Activated CD8-positive, alpha-beta memory T cell treated with anti-CD3 and anti-CD28 coated beads, Interleukin-2, amount 50 U/mL, for 1 hour (primary cell): ENCODE measurements at regions not wholly inside any gene's neighbourhood (a gene's known extent, or its start where the extent isn't known, plus 50 kb on each side); places are given as distances from the start of the nearest gene placed in this dataset.
"Not testable (repeated sequence)": the region's sequence is repeated elsewhere in the genome, so short reads cannot be mapped to it uniquely, and the experiment has no call there.

Experiments used
- DNase-seq: peaks from one replicate; pipeline ENCODE4 v3.0.0-alpha.2; 2020; ENCODE audit errors: extremely low read depth

DNA sequence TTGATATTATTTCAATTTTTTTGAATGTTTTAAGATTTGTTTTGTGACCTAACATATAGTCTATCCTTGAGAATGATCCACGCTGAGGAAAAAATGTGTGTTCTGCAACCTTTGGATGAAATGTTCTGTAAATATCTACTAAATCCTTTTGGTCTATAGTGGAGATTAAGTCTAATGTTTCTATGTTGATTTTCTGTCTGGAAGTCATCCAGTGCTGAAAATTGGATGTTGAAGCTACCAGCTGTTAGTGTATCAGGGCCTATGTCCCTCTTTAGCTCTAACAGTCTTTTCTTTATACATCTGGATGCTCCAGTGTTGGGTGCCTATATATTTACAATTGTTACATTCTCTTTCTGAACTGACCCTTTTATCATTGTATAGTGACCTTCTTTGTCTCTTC lies 422.3 kb downstream of the TMEM232 start:
- no peak for DNase-seq

DNA sequence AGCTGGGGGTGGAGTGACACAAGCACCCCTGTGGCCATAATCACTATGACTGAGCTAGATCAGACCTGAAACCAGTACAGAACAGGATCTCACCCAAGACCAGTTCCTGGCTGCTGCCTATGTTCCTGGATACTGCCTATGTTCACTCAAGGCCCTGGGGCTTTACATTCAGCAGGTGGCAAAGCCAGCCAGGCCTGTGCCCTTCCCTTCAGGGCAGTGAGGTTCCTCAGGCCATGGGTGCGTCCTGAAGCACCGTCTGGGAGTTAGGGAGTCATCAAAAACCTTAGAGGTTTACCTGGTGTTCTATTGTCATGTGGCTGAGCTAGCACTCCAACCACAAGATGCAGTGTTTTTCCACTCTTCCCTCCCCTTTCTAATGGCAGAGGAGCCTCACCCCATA lies 419.8 kb downstream of the TMEM232 start:
- no peak for DNase-seq

DNA sequence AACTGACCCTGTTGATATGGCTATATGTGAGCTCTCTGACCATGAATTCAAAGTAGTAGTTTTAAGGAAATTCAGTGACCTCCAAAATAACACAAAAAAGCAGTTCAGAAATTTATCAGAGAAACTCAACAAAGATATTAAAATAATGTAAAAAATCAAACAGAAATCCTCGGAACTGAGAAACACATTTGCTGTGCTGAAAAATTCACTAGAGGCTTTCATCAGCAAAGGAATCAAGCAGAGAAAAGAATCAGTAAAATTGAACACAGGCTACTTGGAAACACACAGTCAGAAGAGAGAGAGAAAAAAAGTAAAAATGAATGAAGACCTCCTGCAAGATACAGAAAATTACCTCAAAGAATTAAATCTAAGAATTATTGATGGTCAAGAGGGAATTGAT lies 417.2 kb downstream of the TMEM232 start:
- DNase-seq, result no peak

DNA sequence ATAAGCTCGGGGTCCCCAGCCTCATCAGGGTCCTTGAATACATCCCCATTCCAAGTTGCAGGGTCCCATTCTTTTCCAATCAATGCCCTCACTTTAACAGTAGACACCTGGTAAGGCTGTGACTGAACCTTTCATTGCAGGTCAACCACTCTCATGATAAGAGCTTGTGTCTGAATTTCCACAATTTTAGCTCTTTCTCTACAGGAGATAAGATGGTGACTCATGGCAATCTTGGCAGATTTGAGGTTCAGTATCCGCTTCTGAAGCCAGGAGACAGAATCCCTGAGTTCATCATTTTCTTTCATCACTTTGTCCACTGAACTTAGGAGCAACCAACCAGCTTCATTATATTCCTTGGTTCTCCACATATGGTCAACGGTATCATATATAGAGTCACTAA lies 409.9 kb downstream of the TMEM232 start:
- not testable (repeated sequence) for DNase-seq

DNA sequence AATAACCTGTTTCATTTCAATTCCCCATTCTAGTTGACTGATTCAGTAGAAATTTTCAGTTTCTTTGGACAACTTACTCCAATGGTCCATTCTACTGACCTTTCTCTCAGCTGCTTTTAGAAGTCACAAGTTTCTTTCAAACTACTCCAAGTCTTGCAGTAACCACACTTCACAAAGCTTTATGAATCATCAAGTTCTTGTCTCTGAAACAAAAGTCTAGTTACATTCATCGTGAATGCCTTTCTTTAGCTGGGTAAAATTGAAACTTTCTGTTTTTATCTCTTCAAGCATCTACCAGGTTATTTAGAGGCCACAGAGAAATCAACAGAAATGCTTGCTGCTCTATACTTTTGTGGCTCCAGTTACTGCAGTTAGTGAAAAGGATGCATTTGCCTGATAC lies 405.4 kb downstream of the TMEM232 start:
- DNase-seq, result no peak

DNA sequence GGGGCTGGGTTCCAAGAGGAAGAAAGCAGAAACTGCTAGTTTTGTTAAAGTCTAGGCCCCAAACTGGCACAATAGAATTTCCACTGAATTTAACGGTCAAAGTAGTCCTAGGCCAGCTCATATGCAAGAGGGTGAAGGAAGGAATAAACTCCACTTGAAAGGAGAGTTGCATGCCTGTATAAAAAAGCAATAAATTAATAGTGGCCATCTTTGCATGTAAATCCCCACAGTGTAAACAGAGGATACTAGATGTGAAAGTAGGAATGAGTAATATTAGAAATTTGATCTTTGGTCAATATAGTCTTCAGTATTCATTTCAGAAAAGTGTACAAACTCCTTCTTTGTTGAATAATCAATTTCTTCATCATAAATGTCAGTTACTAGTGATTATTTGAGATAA lies 403.1 kb downstream of the TMEM232 start:
- no peak for DNase-seq

DNA sequence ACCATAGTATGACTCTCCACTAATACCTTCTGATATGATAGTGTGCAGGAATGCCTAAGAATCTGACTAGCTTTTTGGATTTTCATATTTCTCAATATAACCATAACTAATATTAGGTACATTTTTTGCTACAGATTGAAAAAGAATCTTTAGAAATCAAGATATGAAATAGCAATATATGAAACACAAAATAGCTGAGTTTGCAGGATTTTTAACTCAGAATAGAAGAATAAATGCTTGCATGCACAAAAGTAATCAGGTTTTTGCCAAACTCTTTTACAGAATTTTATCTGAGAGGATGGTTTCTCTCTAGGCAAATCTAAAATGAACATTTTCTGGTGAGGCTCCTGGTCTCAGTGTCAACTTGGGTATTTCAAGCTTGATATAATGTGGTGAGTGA lies 402.6 kb downstream of the TMEM232 start:
- DNase-seq, result no peak

DNA sequence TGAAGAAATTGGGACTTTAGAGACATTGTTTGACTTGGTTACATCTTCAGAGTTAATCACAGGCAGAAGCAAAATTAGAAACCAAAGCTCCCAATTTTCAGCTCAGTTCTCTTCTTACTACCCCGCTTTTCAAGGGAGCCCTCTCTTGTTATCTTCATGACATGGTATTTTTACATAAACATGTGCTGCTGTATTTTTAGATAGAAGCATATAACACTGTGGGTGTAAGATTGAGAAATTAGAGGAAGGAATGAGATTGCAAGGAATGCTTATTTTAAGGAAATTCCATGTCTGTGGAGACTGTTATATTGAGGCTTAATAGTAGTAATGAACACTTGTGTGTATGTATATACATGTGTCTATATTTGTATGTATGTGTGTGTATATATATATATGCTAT lies 401.6 kb downstream of the TMEM232 start:
- no peak for DNase-seq

DNA sequence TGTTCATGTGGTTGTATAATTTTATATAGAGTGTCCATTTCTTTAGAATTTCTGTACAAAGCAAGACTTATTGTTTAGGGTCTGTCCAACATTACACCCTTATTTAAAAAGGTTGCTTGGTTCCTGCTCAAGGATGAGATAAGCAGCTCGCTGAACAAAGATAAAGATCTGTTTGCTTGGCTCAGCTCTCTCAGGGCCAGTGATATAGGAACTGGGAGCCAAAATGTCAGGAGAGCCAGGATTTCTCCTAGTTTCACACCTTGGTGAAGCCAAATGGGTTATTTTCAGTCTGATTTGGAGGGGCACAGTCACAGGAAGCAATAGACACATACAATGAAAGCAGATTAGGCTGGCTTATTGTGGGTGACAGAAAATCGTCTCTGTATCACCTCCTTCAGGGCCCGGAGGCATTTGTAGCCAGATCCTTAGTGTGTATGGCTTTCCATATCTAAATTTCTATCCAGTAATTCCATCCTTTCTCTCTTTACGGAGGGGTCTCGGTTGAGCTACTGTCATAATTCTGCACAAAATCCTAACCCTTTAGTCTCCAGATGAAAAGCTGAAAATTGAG lies 396.4 kb downstream of the TMEM232 start:
- DNase-seq, result no peak

DNA sequence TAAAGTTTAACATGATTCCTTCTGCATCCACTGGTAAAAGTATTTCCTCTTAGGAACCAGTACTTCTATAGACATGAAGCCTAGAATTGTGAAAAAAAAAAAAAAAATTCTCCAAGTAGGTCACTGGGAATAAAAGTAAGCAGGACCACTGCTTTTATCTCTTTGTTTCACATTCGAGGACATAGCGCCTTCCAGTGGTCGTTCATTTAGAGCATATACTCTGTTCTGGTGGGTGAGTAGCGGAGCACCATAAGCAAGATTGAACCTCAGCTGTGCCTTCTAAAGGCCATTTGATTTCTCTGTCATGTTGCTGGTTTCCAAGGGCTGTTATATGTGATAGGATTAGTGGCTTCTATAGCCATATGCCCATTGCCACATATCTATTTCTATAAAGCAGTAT lies 393.1 kb downstream of the TMEM232 start:
- no peak for DNase-seq

DNA sequence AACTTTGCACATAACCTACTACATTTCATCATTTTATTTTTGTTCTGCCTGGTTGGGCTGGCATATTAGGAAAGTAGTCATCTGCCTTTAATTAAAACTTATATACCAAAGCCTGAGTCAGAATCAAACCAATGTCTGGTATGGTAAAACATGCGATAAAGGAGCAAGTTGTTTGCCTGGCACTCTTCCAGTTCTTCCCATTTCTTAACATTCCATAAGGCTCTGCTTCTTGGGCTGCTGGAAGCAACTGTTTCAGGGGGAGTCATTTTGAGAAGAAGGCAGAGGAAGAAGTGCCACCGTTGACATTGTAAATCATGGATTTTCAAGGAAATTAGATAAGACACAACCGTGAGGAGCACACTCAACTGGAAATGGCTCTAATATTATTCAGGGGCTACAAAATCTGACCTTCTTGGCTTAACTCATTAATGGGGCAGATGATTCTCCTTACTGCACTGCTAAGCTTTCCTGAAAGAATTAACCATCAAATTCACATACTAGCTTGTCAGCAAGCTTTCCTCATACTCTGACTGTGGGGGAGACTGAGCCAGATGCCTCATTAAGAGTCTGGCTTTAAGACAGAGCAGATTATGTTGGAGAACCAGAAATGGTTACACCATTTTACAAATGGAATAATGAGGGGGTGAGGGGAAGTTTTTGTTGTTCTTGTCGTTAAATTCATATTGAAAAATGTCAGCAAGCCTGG lies 391.0 kb downstream of the TMEM232 start:
- DNase-seq, result no peak

DNA sequence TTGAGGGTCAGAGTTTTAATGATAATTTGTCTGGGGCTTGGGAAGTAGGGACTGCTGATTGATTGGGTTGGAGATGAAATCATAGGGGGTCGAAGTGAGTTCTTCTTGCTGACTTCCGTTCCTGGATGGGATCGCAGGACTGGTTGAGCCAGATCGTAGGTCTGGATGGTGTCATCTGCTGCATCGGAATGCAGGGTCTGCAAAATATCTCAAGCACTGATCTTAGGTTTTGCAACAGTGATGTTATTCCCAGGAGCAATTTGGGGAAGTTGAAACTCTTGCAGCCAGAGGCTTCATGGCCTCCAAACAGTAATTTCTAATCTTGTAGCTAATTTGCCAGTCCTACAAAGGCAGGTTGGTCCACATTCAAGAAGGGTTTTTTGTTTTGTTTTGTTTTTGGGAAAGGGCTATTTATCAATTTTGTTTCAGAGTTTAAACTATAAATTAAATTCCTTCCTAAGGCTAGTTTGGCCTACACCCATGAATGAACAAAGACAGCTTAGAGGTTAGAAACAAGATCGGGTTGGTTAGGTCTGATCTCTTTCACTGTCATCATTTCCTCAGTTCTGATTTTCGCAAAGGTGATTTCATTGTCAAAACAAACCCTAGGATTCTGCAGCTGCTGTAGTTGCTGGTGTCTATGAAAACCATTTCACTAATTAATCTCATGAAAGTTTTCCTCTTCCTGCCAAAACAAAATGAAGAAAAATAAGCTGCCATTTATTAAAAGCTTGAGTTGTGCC lies 388.0 kb downstream of the TMEM232 start:
- DNase-seq, result no peak

DNA sequence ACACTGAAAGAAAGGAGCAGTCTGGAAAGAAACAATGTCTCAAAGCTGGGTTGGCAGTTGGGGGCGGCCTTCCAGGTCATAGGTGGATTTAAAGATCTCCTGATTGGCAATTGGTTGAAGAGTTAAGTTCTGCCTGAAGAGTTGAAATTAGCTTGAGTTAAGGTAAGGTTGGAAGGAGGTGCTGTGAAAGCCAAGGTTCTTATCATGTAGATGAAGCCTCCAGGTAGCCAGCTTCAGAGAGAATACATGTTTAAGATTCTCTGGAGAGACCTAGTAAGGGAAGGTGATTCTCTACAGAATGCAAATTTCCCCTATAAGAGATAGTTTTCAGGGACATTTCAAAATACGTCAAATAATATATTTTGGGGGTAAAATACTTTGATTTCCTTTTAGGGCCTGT lies 387.1 kb downstream of the TMEM232 start:
- DNase-seq, result no peak

DNA sequence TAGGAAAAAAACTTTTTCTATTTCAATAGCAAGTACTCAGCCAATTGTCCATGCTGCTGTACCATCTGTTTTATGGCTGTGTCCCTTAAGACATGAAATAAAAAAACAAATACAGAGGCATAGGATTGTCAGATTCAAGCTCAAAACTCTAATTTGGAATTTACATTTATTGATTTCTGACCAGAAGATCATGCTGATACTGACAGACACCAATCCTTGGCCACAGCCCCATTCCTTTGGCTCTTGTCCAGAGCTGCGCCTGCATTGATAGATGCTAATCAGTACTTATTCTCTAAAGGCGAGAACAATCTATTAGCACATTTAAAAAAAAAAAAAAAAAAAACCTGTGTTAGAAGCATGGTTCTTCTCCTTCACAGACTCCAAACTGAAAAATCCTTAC lies 384.6 kb downstream of the TMEM232 start:
- DNase-seq, result no peak

DNA sequence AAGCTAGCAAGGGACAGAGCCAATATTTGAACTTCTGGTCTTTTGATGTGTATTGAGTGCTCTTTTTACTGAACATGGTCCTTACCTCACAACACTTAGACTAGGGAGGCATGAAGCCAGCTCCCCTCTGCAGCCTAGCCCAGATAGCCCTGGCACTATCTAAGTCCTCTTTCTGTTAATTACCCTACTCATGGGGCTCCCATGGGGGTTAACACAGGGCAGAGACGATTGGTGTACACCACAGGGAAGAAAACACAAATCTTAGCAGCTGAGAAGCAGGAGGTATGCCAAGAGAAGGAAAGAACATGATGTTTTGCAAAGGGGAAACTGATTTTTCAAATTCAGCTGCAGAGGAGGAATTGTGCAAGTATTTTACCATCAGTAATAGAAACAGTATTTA lies 383.8 kb downstream of the TMEM232 start:
- DNase-seq, result no peak

DNA sequence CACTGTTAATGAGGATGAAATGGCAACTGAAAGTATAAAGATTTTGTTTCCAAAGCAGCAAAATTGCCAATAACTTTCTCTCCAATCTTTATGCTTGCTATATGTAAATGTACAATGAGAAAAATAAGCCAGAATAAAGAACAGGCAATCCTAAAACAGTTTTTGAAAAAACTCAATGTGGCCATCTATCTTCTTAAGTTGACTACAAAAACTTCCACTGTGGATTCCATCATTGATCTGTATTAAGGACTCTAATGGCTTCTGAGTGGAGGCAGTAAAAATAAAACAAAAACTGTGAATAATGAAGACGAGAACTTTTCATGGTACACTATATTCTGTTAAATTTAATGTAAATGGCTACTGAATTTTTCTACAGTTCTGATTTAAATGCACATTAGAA lies 382.9 kb downstream of the TMEM232 start:
- no peak for DNase-seq

DNA sequence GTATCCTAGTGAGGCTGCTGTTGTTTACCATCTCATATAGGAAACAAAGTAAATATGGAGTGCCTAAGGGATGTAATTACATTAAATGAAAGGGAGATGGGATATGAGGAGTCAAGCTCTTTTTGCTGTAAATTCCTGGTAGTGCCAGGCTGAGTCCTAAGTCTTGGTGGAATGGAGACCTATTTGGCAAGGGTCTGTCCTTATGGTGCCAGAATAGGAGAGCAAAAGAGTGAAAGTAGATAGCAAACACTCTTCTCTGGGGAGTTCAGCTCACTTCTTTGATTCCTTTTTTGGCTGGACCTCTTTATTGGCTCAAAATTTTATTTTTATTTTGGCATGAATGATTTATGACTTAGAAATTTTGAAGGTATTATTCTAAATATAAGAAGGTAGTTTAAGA lies 380.8 kb downstream of the TMEM232 start:
- DNase-seq, result no peak

DNA sequence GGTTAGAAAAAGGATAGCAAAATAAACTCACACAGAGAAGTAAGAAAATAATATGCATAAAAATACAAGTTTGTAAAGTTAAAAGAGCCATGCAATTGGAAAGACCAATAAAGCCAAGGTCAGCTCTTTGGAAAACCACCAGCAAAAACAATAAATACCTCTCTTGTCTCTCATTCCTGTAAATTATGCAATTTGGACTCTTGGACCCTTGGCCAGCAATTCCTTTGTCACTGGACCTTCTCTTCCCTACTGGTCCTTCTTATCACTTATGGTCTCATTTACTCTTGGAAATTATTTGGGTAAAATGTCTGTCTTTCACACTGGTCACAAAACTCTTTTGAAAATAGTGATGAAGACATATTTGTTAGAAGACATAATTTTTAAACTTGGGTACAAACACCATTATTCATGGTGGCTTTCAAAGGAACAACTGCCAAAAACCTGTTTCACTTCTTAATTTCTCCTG lies 379.5 kb downstream of the TMEM232 start:
- DNase-seq, result no peak

DNA sequence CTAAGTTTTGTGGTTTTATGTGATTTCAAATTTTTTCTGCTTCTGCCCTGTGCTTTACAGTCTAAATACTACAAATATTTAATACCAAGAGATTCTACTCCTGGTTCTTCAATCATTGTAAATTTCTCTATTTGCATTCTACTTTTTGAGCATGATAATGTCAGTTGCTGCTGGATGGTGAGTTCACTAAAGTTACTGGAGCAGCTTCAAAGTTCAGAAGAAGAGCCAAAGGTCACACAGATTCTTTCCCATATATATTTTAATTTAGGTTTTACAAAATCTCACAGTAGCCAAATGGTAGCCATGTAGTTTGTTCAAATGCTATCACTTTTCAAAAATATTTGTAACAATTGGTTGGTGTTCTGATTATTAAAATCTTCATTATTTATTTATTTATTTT lies 378.7 kb downstream of the TMEM232 start:
- DNase-seq, result no peak

DNA sequence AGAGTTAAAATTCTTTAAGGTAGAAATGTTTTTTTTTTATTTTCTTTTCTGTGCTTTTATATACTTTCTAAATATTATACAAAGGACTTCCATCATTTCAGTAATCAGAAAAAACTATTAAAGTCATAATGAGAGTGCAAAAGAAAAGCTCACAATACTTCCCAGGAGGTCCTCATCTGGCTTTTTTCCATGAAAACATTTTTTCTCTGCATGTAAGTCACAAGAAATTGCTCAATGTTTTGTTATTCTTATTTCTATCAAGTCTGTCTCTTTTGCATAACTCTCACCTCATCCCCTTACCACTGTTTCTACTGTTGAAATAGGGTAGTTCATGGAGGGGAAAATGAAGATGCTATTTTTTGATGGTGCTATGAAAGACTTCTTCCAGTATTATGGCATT lies 375.0 kb downstream of the TMEM232 start:
- DNase-seq, result no peak

DNA sequence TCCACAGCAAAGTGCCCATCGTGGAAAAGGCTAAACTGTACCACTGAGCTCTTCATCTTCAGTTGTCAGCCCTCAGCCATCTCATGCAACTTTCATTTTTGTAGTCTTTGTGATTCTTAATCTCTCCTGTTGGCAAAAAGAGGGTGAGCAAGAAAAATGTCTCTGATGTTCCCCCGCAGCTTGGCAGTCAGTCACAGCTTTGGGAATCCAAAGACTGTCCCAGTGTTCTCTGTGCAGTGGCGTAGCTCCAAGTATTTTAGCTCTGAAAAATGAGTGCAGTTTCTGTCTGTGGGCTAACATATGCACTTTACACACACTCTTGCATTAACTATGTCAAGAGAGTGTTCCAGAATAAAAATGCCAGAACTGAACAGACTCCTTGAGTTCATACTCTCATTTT lies 372.2 kb downstream of the TMEM232 start:
- DNase-seq, result no peak

DNA sequence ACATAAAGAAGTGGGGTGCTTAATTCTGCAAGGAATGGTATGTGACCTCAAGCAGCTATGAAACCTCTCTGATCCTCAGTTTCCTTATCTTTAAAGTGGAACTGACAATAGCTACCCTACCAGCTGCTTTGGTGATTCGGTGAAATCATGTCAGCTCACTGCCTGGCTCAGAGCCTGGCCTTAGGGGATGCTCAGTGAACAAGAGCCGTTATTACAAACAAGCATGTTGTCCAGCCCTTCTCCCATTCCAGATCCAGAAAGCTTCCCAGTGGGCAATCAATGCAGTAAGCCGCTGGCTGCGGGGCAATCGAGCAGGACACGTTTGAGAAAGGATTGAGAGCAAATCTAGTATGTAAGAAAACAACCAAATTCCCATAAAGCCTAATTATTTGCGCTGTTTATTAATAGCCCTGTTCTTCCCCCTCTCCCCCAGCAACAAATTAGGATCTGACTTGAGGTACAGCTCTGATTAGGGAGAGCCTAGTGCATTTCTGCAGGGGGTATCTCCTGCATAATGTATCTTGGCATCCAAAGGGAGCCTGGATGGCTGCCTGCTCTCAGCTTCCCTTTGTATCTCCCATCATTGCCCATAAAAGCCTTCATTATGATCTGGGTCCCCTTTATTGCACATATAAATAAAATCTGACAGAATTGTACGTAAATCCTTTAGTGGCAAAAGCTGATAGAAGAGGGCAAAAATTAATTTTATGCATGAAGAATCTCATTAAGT lies 371.4 kb downstream of the TMEM232 start:
- DNase-seq, result no peak

DNA sequence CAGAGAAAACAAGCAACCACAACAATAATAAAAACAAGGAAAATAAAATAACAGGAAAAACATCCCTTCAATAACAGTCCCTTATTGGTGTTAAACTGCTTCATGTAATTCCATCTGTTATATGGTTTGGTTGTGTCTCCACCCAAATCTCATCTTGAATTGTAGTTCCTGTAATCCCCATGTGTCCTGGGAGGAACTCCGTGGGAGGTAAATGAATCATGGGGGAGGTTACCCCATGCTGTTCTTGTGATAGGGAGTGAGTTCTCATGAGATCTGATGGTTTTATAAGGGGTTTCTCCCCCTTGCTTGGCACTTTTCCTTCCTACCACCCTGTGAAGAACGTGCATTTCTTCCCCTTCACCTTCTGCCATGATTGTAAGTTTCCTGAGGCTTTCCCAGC lies 369.8 kb downstream of the TMEM232 start:
- DNase-seq, result no peak
